GM10266 (cell line): ENCODE measurements at regions not wholly inside any gene's neighbourhood (a gene's known extent, or its start where the extent isn't known, plus 50 kb on each side); places are given as distances from the start of the nearest gene placed in this dataset.
"Not testable (repeated sequence)": the region's sequence is repeated elsewhere in the genome, so short reads cannot be mapped to it uniquely, and the experiment has no call there.

ENCODE experiments used
- DNase-seq: peaks from one replicate; pipeline ENCODE4 v3.0.0; 2012; ENCODE audit errors: extremely low spot score
- TF ChIP-seq, protein P1 (sequence below): IDR thresholded peaks from 2 replicates; pipeline ENCODE4 v1.5.1; 2012; ENCODE audit warnings: mild to moderate bottlenecking, low read depth; ENCODE audit not compliant: control insufficient read depth, insufficient read depth; ENCODE audit errors: missing control alignments

DNA sequence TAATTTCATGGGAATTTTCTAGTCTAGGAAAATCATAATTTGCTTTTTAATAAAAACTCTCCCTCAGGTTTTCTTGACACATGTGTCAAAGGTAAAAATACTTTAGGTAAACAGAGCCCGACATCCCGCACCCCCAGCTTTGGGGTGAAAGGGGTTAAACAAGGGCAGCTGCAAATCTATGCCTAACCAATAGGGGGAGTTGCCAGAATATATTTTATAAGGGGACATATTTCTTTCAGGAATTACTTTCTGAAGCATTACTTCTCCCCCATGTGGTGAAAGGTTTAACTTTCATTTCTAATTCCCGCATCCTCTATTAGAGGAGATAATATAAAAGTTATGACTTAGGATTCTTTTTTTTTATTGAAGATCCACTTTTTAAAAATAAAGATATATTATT, 53.9 kb upstream of the HEPH start:
- TF ChIP-seq, protein P1, sequence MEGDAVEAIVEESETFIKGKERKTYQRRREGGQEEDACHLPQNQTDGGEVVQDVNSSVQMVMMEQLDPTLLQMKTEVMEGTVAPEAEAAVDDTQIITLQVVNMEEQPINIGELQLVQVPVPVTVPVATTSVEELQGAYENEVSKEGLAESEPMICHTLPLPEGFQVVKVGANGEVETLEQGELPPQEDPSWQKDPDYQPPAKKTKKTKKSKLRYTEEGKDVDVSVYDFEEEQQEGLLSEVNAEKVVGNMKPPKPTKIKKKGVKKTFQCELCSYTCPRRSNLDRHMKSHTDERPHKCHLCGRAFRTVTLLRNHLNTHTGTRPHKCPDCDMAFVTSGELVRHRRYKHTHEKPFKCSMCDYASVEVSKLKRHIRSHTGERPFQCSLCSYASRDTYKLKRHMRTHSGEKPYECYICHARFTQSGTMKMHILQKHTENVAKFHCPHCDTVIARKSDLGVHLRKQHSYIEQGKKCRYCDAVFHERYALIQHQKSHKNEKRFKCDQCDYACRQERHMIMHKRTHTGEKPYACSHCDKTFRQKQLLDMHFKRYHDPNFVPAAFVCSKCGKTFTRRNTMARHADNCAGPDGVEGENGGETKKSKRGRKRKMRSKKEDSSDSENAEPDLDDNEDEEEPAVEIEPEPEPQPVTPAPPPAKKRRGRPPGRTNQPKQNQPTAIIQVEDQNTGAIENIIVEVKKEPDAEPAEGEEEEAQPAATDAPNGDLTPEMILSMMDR: no peak
- DNase-seq: peak; percentile 2

DNA sequence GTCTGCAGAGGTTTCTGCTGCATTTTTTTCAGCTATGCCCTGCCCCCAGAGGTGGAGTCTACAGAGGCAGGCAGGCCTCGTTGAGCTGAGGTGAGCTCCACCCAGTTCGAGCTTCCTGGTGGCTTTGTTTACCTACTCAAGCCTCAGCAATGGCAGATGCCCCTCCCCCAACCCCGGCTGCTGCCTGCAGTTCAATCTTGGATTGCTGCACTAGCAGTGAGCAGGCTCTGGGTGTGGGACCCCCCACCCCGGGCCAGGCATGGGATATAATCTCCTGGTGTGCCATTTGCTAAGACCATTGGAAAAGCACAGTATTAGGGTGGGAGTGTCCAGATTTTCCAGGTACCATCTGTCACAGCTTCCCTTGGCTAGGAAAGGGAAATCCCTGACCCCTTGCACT, 56.2 kb upstream of the HEPH start:
- DNase-seq: not testable (repeated sequence)

DNA sequence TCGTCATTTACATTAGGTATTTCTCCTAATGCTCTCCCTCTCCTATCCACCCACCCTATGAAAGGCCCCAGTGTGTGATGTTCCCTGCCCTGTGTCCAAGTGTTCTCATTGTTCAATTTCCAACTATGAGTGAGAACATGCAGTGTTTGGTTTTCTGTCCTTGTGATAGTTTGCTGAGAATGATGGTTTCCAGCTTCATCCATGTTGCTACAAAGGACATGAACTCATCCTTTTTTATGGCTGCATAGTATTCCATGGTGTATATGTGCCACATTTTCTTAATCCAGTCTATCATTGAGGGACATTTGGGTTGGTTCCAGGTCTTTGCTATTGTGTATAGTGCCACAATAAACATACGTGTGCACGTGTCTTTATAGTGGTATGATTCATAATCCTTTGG, 61.6 kb upstream of the HEPH start:
- DNase-seq: not testable (repeated sequence)

DNA sequence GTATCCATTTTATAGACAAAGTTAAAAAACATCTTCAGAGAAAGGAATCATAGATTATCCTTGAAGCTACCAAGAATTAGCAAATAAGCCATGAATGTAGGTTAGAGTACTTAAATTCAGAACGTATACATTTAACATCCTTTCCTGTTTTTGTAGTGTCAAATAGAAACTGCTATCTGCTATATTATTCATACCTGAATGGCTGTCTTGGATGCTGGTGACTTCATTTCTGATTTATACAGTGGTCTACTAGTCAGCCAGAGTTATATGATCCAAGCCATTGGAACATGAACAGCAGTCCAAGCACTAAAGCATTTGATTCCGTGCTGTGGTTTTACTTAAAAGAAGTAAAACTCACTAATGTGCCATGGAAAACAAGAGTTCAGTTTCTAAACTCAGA, 58.3 kb upstream of the VSIG4 start:
- DNase-seq: no peak
- TF ChIP-seq, protein P1: no peak

DNA sequence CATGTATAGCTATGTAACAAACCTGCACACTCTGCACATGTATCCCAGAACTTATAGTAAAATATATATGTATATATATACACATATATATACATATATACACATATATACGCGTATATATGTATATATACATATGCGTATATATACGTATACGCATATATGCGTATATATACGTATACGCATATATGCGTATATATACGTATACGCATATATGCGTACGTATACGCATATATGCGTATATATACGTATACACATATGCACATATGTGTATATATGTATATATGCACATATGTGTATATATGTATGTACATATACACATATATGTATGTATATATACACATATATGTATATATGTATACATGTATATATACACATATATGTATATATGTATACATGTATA, 57.1 kb upstream of the VSIG4 start:
- DNase-seq: not testable (repeated sequence)

DNA sequence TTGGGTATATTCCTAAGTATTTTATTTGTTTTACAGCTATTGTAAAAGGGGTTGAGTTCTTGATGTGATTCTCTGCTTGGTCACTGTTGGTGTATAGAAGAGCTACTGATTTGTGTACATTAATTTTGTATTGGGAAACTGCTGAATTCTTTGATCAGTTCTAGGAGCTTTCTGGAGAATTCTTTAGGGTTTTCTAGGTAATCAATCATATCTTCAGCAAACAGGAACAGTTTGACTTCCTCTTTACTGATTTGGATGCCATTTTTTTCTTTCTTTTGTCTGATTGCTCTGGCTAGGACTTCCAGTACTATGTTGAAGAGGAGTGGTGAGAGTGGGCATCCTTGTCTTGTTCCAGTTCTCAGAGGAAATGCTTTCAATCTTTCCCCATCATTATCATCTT, 50.1 kb upstream of the VSIG4 start:
- not testable (repeated sequence) for DNase-seq
